ENCODE measurements at regions not wholly inside any gene's neighbourhood (a gene's known extent, or its start where the extent isn't known, plus 50 kb on each side); places are given as distances from the start of the nearest gene placed in this dataset.

GRCh38 chr5:91983869-91984268 is 600.8 kb upstream of the ARRDC3 start:
- Histone ChIP-seq H3K4me1 (ENCODE audit: control insufficient read depth, extremely low read depth, insufficient read depth, low read length) (no peaks in the 10 kb centered on the region), H3K9ac (replicated peaks; ENCODE audit: extremely low read depth, insufficient read depth, low read length) (no peak overlapping the region), H3K4me2 (ENCODE audit: insufficient read depth, low read length) (no peak overlapping the region), H3K9me1 (replicated peaks; ENCODE audit: control insufficient read depth, extremely low read depth, insufficient read depth, low read length) (no peaks in the 10 kb centered on the region), H4K20me1 (replicated peaks; ENCODE audit: control insufficient read depth, extremely low read depth, insufficient read depth, low read length) (no peaks in the 10 kb centered on the region), H3K79me2 (ENCODE audit: control insufficient read depth, insufficient read depth, low read length) (no peaks in the 10 kb centered on the region), H3K9me3 (replicated peaks; ENCODE audit: control insufficient read depth, insufficient read depth, low read length) (no peaks in the 10 kb centered on the region), H3K4me3 (replicated peaks in 1 of 3; ENCODE audit: insufficient read depth in 1 of 3, low read depth in 1 of 3, low read length in 3 of 3) (no peak overlapping the region), H3K27ac (ENCODE audit: insufficient read depth, low read depth, low read length) (no peak overlapping the region), H3K27me3 (ENCODE audit: control insufficient read depth in 2 of 2, insufficient read depth in 2 of 2, low read length in 2 of 2) (no peaks in the 10 kb centered on the region), H2AFZ (ENCODE audit: low read depth, low read length) (no peak overlapping the region), H3K36me3 (ENCODE audit: control insufficient read depth in 2 of 2, extremely low read depth in 1 of 2, insufficient read depth in 2 of 2, low read length in 2 of 2) (no peaks in the 10 kb centered on the region)
- POLR2A ChIA-PET: no interaction called here
- no peak for FAIRE-seq
- no TSS peak for BruUV-seq (replicated peaks)
- dilution Hi-C loops (cut with MboI; ENCODE audit: extremely low pct_ligation_motif_present, low sequenced_read_pairs) (no loop called here), intact Hi-C loops (cut with micrococcal nuclease) (no loop called here)
- no peak for TF ChIP-seq GATA2 (IDR thresholded peaks at IDR 0.05; ENCODE audit: insufficient read depth, insufficient read length, low read depth, low read length)
- no peak for TF ChIP-seq MYC (IDR thresholded peaks at IDR 0.05; ENCODE audit: low read depth, low read length)
- TF ChIP-seq POLR2A (IDR thresholded peaks at IDR 0.05; ENCODE audit: low read depth, low read length): no peak
- no peak for TF ChIP-seq EZH2 (IDR thresholded peaks at IDR 0.05; ENCODE audit: borderline replicate concordance, low read depth, low read length, severe bottlenecking)
- TF ChIP-seq FOS (IDR thresholded peaks at IDR 0.05; ENCODE audit: borderline replicate concordance, insufficient read depth, low read length): no peak
- no peak for TF ChIP-seq JUN (IDR thresholded peaks at IDR 0.05; ENCODE audit: borderline replicate concordance, insufficient read depth, insufficient read length, low read depth)
- TF ChIP-seq MAX (IDR thresholded peaks at IDR 0.05; ENCODE audit: insufficient read depth, insufficient read length): no peak
- TF ChIP-seq POLR2AphosphoS5 (IDR thresholded peaks at IDR 0.05; ENCODE audit: insufficient read depth, low read depth, low read length): no peak
- TF ChIP-seq CTCF (IDR thresholded peaks at IDR 0.05; ENCODE audit: extremely low read depth in 1 of 2, insufficient read depth in 1 of 2, low read depth in 1 of 2, low read length in 2 of 2): no peak
- DNase-seq (ENCODE audit: low read depth, low spot score): no peak
- CTCF ChIA-PET: no interaction called here

Measured in endothelial cell of umbilical vein (primary cell).